ENCODE measurements at regions not wholly inside any gene's neighbourhood (a gene's known extent, or its start where the extent isn't known, plus 50 kb on each side); places are given as distances from the start of the nearest gene placed in this dataset.

- DNase-seq (ENCODE audit: insufficient read length, low spot score) (no peak), FAIRE-seq (no peak)
- no peak for TF ChIP-seq CTCF (IDR thresholded peaks at IDR 0.05; ENCODE audit: insufficient read depth, missing control alignments)
These were observed 249.1 kb downstream of the DHX35 start for GRCh38 chr20:39211060-39211748.

- no peak for DNase-seq (ENCODE audit: insufficient read length, low spot score)
- no peak for TF ChIP-seq CTCF (IDR thresholded peaks at IDR 0.05; ENCODE audit: insufficient read depth, missing control alignments)
- no peak for FAIRE-seq
These were observed 248.3 kb downstream of the DHX35 start for GRCh38 chr20:39210341-39211036.

- no peak for FAIRE-seq
- TF ChIP-seq CTCF (IDR thresholded peaks at IDR 0.05; ENCODE audit: insufficient read depth, missing control alignments) = no peak
- no peak for DNase-seq (ENCODE audit: insufficient read length, low spot score)
These were observed 244.9 kb downstream of the DHX35 start for GRCh38 chr20:39206899-39207564.

- no peak for TF ChIP-seq CTCF (IDR thresholded peaks at IDR 0.05; ENCODE audit: insufficient read depth, missing control alignments)
- FAIRE-seq (no peak), DNase-seq (ENCODE audit: insufficient read length, low spot score) (no peak)
These were observed 233.5 kb downstream of the DHX35 start for GRCh38 chr20:39195582-39196021.

GRCh38 chr20:39190666-39191570 lies 228.8 kb downstream of the DHX35 start:
- FAIRE-seq (no peak), DNase-seq (ENCODE audit: insufficient read length, low spot score) (no peak)
- no peak for TF ChIP-seq CTCF (IDR thresholded peaks at IDR 0.05; ENCODE audit: insufficient read depth, missing control alignments)

- TF ChIP-seq CTCF (IDR thresholded peaks at IDR 0.05; ENCODE audit: insufficient read depth, missing control alignments) = no peak
- FAIRE-seq (no peak), DNase-seq (ENCODE audit: insufficient read length, low spot score) (no peak)
These were observed 226.2 kb downstream of the DHX35 start for GRCh38 chr20:39188266-39188765.

All from D721Med (cell line).